SK-N-SH treated with all-trans-retinoic acid at 6 μM for 48 hours (cell line): ENCODE measurements at regions not wholly inside any gene's neighbourhood (a gene's known extent, or its start where the extent isn't known, plus 50 kb on each side); places are given as distances from the start of the nearest gene placed in this dataset.

Source experiments
- ESRRG ChIP-seq: fragments of 250-450 bp; sonication (Bioruptor Pico); IDR thresholded peaks from 2 replicates; pipeline ENCODE4 v1.6.1; 2021; ENCODE audit warnings: mild to moderate bottlenecking
- PPARA ChIP-seq: fragments of 250-450 bp; sonication (Bioruptor Pico); IDR thresholded peaks from 2 replicates; pipeline ENCODE4 v1.5.0; 2020; ENCODE audit warnings: mild to moderate bottlenecking, borderline replicate concordance
- ZNF70 ChIP-seq: fragments of 450-650 bp; formaldehyde crosslinking; IDR thresholded peaks from 2 replicates; pipeline ENCODE4 v1.5.0; 2020; ENCODE audit warnings: mild to moderate bottlenecking, moderate library complexity
- TF ChIP-seq, protein P1 (sequence below): fragments of 250-450 bp; sonication (Bioruptor Pico); IDR thresholded peaks from 2 replicates; pipeline ENCODE4 v1.5.1; 2021; ENCODE audit warnings: mild to moderate bottlenecking, moderate library complexity
- TF ChIP-seq, protein P2 (sequence below): fragments of 250-450 bp; sonication (Bioruptor Pico); IDR thresholded peaks from 2 replicates; pipeline ENCODE4 v1.8.0; 2020; ENCODE audit warnings: mild to moderate bottlenecking, moderate library complexity, borderline replicate concordance

DNA sequence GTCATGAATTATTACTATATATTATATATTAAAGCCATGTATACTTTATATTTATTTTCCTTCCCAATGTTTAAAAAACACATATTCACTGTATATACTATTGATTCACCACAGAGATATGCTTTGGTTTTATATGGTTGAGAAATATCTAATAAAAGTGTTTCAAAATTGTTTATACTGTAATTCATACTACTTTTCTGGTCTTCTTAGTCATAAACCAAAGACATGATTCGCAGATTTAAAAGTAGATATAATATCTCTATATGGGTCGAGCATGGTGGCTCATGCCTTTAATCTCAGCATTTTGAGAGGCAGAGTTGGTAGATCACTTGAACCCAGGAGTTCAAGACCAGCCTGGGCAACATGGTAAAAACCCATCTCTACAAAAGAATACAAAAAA is 738.4 kb downstream of the USP25 start:
- TF ChIP-seq ESRRG: no peak
- TF ChIP-seq, protein P1, sequence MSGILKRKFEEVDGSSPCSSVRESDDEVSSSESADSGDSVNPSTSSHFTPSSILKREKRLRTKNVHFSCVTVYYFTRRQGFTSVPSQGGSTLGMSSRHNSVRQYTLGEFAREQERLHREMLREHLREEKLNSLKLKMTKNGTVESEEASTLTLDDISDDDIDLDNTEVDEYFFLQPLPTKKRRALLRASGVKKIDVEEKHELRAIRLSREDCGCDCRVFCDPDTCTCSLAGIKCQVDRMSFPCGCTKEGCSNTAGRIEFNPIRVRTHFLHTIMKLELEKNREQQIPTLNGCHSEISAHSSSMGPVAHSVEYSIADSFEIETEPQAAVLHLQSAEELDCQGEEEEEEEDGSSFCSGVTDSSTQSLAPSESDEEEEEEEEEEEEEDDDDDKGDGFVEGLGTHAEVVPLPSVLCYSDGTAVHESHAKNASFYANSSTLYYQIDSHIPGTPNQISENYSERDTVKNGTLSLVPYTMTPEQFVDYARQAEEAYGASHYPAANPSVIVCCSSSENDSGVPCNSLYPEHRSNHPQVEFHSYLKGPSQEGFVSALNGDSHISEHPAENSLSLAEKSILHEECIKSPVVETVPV: no peak
- TF ChIP-seq PPARA (CRISPR knock-in tag): no peak
- TF ChIP-seq, protein P2, sequence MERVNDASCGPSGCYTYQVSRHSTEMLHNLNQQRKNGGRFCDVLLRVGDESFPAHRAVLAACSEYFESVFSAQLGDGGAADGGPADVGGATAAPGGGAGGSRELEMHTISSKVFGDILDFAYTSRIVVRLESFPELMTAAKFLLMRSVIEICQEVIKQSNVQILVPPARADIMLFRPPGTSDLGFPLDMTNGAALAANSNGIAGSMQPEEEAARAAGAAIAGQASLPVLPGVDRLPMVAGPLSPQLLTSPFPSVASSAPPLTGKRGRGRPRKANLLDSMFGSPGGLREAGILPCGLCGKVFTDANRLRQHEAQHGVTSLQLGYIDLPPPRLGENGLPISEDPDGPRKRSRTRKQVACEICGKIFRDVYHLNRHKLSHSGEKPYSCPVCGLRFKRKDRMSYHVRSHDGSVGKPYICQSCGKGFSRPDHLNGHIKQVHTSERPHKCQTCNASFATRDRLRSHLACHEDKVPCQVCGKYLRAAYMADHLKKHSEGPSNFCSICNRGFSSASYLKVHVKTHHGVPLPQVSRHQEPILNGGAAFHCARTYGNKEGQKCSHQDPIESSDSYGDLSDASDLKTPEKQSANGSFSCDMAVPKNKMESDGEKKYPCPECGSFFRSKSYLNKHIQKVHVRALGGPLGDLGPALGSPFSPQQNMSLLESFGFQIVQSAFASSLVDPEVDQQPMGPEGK (CRISPR knock-in tag): no peak
- TF ChIP-seq ZNF70 (CRISPR knock-in tag): no peak
